ENCODE measurements at regions not wholly inside any gene's neighbourhood (a gene's known extent, or its start where the extent isn't known, plus 50 kb on each side); places are given as distances from the start of the nearest gene placed in this dataset.

DNA sequence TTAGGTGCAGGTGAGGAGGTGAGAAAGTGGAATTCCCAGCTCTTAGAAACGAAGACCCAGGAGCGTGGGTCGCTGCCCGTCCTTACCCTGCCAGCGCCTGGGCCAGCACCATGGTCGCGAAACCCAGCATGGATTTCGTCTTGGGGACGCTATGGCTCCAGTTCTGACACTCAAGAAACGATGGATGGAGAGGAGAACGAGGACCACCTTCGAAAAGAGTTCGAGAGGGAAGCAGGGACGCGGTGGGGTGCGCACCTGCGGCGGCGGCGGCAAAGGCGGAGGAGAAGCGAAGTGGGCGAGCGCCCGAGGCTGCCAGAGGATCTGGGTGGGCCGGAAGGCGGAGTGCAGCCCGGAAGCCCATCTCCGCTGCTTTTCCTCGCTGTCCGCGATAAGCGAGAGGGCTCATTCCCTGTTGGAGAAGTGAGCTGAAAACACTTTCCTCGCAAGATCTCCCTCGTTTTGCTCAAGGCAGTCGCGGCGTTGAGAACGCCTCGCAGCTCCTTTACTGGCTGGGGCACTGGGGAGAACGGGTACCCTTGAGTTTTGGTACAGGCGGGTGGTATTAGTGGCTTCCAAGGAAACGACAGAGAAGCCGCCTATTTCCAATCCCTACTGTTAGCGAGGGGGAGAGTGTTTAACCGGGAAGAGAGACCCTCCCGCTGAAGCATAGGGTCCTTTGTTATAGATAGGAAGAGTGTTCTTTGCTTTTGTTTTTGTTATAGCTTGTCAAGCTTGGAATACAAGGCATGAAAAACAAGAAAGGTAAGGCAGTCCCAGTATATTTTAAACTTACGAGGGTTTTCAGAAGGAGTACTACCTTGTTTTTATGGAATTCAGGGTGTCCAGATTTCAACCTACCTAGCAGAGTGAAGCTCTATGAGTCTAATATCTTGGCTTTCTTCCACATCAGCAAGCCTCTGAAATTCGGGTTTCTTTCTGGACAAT lies 109.5 kb downstream of the TRIM27 start:
- Histone ChIP-seq H3K9me3 (no peaks in the 10 kb centered on the region), H3K36me3 (no peaks in the 10 kb centered on the region), H3K27ac (no peak overlapping the region), H3K27me3 (peaks cover 8% of the 10 kb centered on the region), H3K4me3 (no peak overlapping the region), H3K4me1 (no peaks in the 10 kb centered on the region)
- DNase-seq (ENCODE audit: low spot score in 2 of 2) = no peak
- intact Hi-C loops (cut with DNase I) = no loop called here
- TF ChIP-seq CTCF (IDR thresholded peaks at IDR 0.05) = no peak

- Histone ChIP-seq H3K27ac (no peak overlapping the region), H3K36me3 (no peaks in the 10 kb centered on the region), H3K4me1 (no peaks in the 10 kb centered on the region), H3K9me3 (no peaks in the 10 kb centered on the region), H3K27me3 (no peaks in the 10 kb centered on the region), H3K4me3 (no peak overlapping the region)
- TF ChIP-seq CTCF (IDR thresholded peaks at IDR 0.05) = no peak
- DNase-seq (ENCODE audit: low spot score in 2 of 2) = no peak
- intact Hi-C loops (cut with DNase I) = no loop called here
Observed at GRCh38 chr6:28816339-28816908, 107.4 kb downstream of the TRIM27 start.

GRCh38 chr6:28816909-28817807 lies 106.6 kb downstream of the TRIM27 start:
- intact Hi-C loops (cut with DNase I) = no loop called here

DNA sequence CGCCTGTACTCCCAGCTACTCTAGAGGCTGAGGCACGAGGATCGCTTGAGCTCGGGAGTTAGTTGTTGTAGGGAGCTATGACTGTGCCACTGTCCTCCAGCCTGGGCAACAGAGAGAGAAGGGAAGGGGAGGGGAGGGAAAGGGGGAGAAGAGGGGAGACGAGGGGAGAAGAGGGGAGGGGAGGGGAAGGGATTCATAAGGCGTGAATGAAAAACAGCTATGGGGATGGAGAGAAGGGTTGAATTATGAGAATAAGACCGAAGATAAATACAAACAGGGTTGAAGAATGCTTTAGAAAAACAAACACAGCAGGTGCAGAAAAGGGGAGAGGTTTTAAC lies 106.0 kb downstream of the TRIM27 start:
- Histone ChIP-seq H3K4me3 (no peak overlapping the region), H3K4me1 (no peaks in the 10 kb centered on the region), H3K27ac (no peak overlapping the region), H3K27me3 (no peaks in the 10 kb centered on the region), H3K9me3 (no peaks in the 10 kb centered on the region), H3K36me3 (no peaks in the 10 kb centered on the region)
- DNase-seq (ENCODE audit: low spot score in 2 of 2) = no peak
- TF ChIP-seq CTCF (IDR thresholded peaks at IDR 0.05) = no peak
- intact Hi-C loops (cut with DNase I) = no loop called here

More at GRCh38 chr6:28816909-28817807, 106.6 kb downstream of the TRIM27 start:
- TF ChIP-seq CTCF (IDR thresholded peaks at IDR 0.05) = no peak
- Histone ChIP-seq H3K4me3 (no peak overlapping the region), H3K9me3 (no peaks in the 10 kb centered on the region), H3K27ac (no peak overlapping the region), H3K27me3 (no peaks in the 10 kb centered on the region), H3K4me1 (no peaks in the 10 kb centered on the region), H3K36me3 (no peaks in the 10 kb centered on the region)
- DNase-seq (ENCODE audit: low spot score in 2 of 2) = no peak

DNA sequence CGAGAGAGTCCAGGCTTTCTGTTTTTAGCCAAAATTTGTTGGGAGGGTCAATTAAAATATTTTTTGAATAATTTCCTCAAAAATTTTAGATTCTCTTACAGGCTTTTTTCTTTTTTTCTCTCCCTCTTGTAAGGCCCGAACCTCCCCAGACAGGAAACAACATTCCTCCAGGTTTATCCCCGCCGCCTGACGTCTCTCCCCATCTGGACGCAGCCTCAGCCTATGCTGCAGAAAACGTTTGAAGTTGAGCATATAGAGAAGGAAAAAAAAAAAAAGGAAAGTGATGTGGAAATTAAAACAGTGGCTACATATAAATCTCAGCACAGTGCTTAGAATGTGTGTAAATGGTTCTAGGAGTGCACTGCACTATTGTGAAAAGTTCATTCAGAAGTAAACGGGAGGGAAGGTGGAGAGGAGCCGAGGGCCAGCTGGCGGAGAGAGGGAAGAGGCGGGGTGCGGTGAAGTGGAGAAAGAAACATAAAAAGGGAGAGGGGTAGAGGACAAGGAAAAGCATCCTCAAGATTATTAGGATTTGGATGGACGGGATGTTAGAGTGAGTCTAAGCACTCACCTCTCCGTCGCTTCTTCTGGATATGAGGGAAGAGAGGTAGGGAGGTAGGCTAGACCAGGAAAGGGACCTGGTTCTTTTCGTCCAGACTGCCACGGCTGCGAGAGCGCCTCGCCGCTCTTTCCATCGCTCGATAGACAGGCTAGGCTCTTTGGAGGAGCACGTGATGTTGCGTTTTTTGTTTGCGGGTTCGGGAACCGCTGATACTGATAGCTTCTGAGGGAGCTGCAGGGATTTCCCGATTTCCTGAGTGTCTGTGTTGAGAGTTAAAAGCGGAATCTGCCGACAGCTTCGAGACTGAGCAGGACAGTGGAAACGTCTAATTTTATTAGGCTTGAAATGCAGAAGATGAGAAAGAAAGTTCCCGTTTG lies 98.7 kb downstream of the TRIM27 start:
- H3K4me3 ChIP-seq = no peak overlapping the region
- no peaks in the 10 kb centered on the region for H3K36me3 ChIP-seq
- H3K4me1 ChIP-seq = no peaks in the 10 kb centered on the region
- peaks cover 7% of the 10 kb centered on the region for H3K27me3 ChIP-seq
- no peak for TF ChIP-seq CTCF (IDR thresholded peaks at IDR 0.05)
- intact Hi-C loops (cut with DNase I) = no loop called here
- no peak for DNase-seq (ENCODE audit: low spot score in 2 of 2)
- H3K27ac ChIP-seq = no peak overlapping the region
- H3K9me3 ChIP-seq = no peaks in the 10 kb centered on the region

All from ascending aorta (tissue), 2 donors.